H9 (cell line): ENCODE measurements at regions not wholly inside any gene's neighbourhood (a gene's known extent, or its start where the extent isn't known, plus 50 kb on each side); places are given as distances from the start of the nearest gene placed in this dataset.

Experiments
- DNase-seq: peaks from one replicate; pipeline ENCODE4 v3.0.0-alpha.2; 2017
- H2AFZ ChIP-seq: one replicate; pipeline ENCODE4 v1.6.1; 2013; ENCODE audit warnings: mild to moderate bottlenecking, low read length, control low read depth, moderate library complexity
- H2AK5ac ChIP-seq: 2 replicates; pipeline ENCODE4 v1.6.1; 2013; ENCODE audit warnings: low read length, control low read depth, mixed read lengths; ENCODE audit not compliant: insufficient read length
- H2BK120ac ChIP-seq: one replicate; pipeline ENCODE4 v1.6.1; 2013; ENCODE audit warnings: low read depth, mild to moderate bottlenecking, low read length, control low read depth, inconsistent platforms; ENCODE audit not compliant: poor library complexity, severe bottlenecking
- H2BK12ac ChIP-seq: 2 replicates; pipeline ENCODE4 v1.6.1; 2013; ENCODE audit warnings: low read length, control low read depth, mixed read lengths, low read depth; ENCODE audit not compliant: insufficient read length
- H2BK15ac ChIP-seq: 2 replicates; pipeline ENCODE4 v1.6.1; 2013; ENCODE audit warnings: low read depth, low read length, control low read depth
- H2BK20ac ChIP-seq: one replicate; pipeline ENCODE4 v1.6.1; 2013; ENCODE audit warnings: low read depth, mild to moderate bottlenecking, low read length, control low read depth, inconsistent platforms; ENCODE audit not compliant: poor library complexity, severe bottlenecking
- H2BK5ac ChIP-seq: 2 replicates; pipeline ENCODE4 v1.6.1; 2013; ENCODE audit warnings: low read length, control low read depth, mixed read lengths; ENCODE audit not compliant: insufficient read length
- H3K14ac ChIP-seq: 2 replicates; pipeline ENCODE4 v1.6.1; 2013; ENCODE audit warnings: low read length, control low read depth; ENCODE audit not compliant: insufficient read depth
- H3K18ac ChIP-seq: 2 replicates; pipeline ENCODE4 v1.6.1; 2013; ENCODE audit warnings: low read depth, mild to moderate bottlenecking, mixed read lengths, low read length, control low read depth; ENCODE audit not compliant: insufficient read length
- H3K23ac ChIP-seq: 2 replicates; pipeline ENCODE4 v1.6.1; 2013; ENCODE audit warnings: low read length, control low read depth, mixed read lengths, low read depth; ENCODE audit not compliant: insufficient read length
- H3K23me2 ChIP-seq: 2 replicates; pipeline ENCODE4 v1.6.1; 2013; ENCODE audit warnings: low read depth, mild to moderate bottlenecking, mixed read lengths, low read length, control low read depth; ENCODE audit not compliant: insufficient read length, poor library complexity, severe bottlenecking
- H3K27ac ChIP-seq: 2 replicates; pipeline ENCODE4 v1.5.1; 2013; ENCODE audit warnings: low read length, control low read depth, mixed read lengths, low read depth; ENCODE audit not compliant: insufficient read length
- H3K27me3 ChIP-seq: 2 replicates; pipeline ENCODE4 v1.6.1; 2013; ENCODE audit warnings: low read length, control low read depth, inconsistent platforms; ENCODE audit not compliant: insufficient read depth
- H3K4ac ChIP-seq: 2 replicates; pipeline ENCODE4 v1.6.1; 2013; ENCODE audit warnings: low read depth, mild to moderate bottlenecking, control low read depth, inconsistent platforms, low read length, moderate library complexity
- H3K4me1 ChIP-seq: 2 replicates; pipeline ENCODE4 v1.6.1; 2013; ENCODE audit warnings: low read length, control low read depth, inconsistent platforms; ENCODE audit not compliant: insufficient read depth
- H3K4me2 ChIP-seq: 2 replicates; pipeline ENCODE4 v1.6.1; 2013; ENCODE audit warnings: low read length, control low read depth, mixed read lengths; ENCODE audit not compliant: insufficient read length, insufficient read depth
- H3K56ac ChIP-seq: 2 replicates; pipeline ENCODE4 v1.6.1; 2013; ENCODE audit warnings: low read depth, mild to moderate bottlenecking, mixed read lengths, low read length, control low read depth; ENCODE audit not compliant: insufficient read length
- H3K79me1 ChIP-seq: 2 replicates; pipeline ENCODE4 v1.6.1; 2013; ENCODE audit warnings: low read depth, mild to moderate bottlenecking, moderate library complexity, low read length, control low read depth, inconsistent platforms; ENCODE audit not compliant: insufficient read depth, poor library complexity, severe bottlenecking
- H3K79me2 ChIP-seq: 2 replicates; pipeline ENCODE4 v1.6.1; 2013; ENCODE audit warnings: low read length, control low read depth, inconsistent platforms; ENCODE audit not compliant: insufficient read depth
- H3K9ac ChIP-seq: 2 replicates; pipeline ENCODE4 v1.6.1; 2013; ENCODE audit warnings: low read length, control low read depth, mixed read lengths; ENCODE audit not compliant: insufficient read length; ENCODE audit errors: extremely low read depth
- H3K9me3 ChIP-seq: one replicate; pipeline ENCODE4 v1.6.1; 2013; ENCODE audit warnings: low read depth, low read length, inconsistent platforms; ENCODE audit not compliant: control insufficient read depth
- H3T11ph ChIP-seq: one replicate; pipeline ENCODE4 v1.6.1; 2013; ENCODE audit warnings: mild to moderate bottlenecking, low read length, control low read depth, inconsistent platforms
- H4K20me1 ChIP-seq: one replicate; pipeline ENCODE4 v1.6.1; 2013; ENCODE audit not compliant: control insufficient read depth, insufficient read length, insufficient read depth
- H4K5ac ChIP-seq: 2 replicates; pipeline ENCODE4 v1.6.1; 2013; ENCODE audit warnings: low read depth, mild to moderate bottlenecking, mixed read lengths, low read length, control low read depth; ENCODE audit not compliant: insufficient read length
- H4K8ac ChIP-seq: replicated peaks from 2 replicates; pipeline ENCODE4 v1.6.1; 2013; ENCODE audit warnings: low read length, control low read depth, mixed read lengths, low read depth; ENCODE audit not compliant: insufficient read length
- H4K91ac ChIP-seq: 2 replicates; pipeline ENCODE4 v1.6.1; 2013; ENCODE audit warnings: low read depth, mild to moderate bottlenecking, moderate library complexity, mixed read lengths, low read length, control low read depth; ENCODE audit not compliant: insufficient read length
- H3K27ac Mint-ChIP-seq, 3 experiments: 2 replicates in 2 of 3; 3 replicates in 1 of 3; pipeline ENCODE4 v1.8.0; 2020 to 2021; ENCODE audit warnings: mixed read lengths in 3 of 3, mild to moderate bottlenecking in 1 of 3, moderate library complexity in 1 of 3
- H3K27me3 Mint-ChIP-seq: 2 replicates; pipeline ENCODE4 v1.8.0; 2021; ENCODE audit warnings: low read depth, mild to moderate bottlenecking, moderate library complexity, mixed read lengths
- H3K36me3 Mint-ChIP-seq, 3 experiments: 2 replicates in 2 of 3; 3 replicates in 1 of 3; pipeline ENCODE4 v1.8.0; 2020 to 2021; ENCODE audit warnings: low read depth in 3 of 3, mixed read lengths in 3 of 3; ENCODE audit not compliant: insufficient read depth in 1 of 3
- H3K4me1 Mint-ChIP-seq, 2 experiments: 2 replicates each; pipeline ENCODE4 v1.8.0; 2020; ENCODE audit warnings: mixed read lengths in 2 of 2
- H3K4me3 Mint-ChIP-seq, 2 experiments: 2 replicates in 1 of 2; 3 replicates in 1 of 2; pipeline ENCODE4 v1.8.0; 2020 to 2021; ENCODE audit warnings: mild to moderate bottlenecking in 2 of 2, mixed read lengths in 2 of 2, moderate library complexity in 1 of 2
- H3K9me3 Mint-ChIP-seq, 2 experiments: 2 replicates in 1 of 2; 3 replicates in 1 of 2; pipeline ENCODE4 v1.8.0; 2020; ENCODE audit warnings: mild to moderate bottlenecking in 2 of 2, mixed read lengths in 2 of 2, moderate library complexity in 1 of 2
- CTCF ChIP-seq: fragments of 200-600 bp; sonication (generic); conservative IDR thresholded peaks from 3 replicates; pipeline ENCODE4 v1.8.0; 2021; ENCODE audit warnings: antibody characterized with exemption, mild to moderate bottlenecking
- WGBS: extraction: QIAGEN DNeasy Blood & Tissue Kit; methylation state at CpG from one replicate; pipeline ENCODE4 v1.1.7; 2013; ENCODE audit warnings: missing lambda C conversion rate, low lambda C conversion rate, mixed read lengths; ENCODE audit not compliant: insufficient read length; ENCODE audit errors: extremely low coverage; 5-methylcytosine and 5-hydroxymethylcytosine counted together

GRCh38 chr4:112015960-112016359, 129.3 kb upstream of the FAM241A start:
- WGBS: no CpG with 5 or more reads among the region's 3 CpGs
- no peak overlapping the region for H3K4me2 ChIP-seq
- DNase-seq: no peak
- H2AFZ ChIP-seq: no peak overlapping the region
- Mint-ChIP-seq H3K9me3 (no peaks in the 10 kb centered on the region), H3K27ac (no peak overlapping the region; a peak in 1 of 7 replicates), H3K27me3 (no peaks in the 10 kb centered on the region), H3K4me1 (no peaks in the 10 kb centered on the region), H3K36me3 (no peaks in the 10 kb centered on the region), H3K4me3 (no peak overlapping the region)
- H2BK5ac ChIP-seq: no peak overlapping the region
- no peak overlapping the region for H3K18ac ChIP-seq
- H2BK120ac ChIP-seq: no peak overlapping the region
- H3T11ph ChIP-seq: no peak overlapping the region
- no peak overlapping the region for H4K8ac ChIP-seq
- H3K4me1 ChIP-seq: no peaks in the 10 kb centered on the region
- no peaks in the 10 kb centered on the region for H3K23me2 ChIP-seq
- H3K9me3 ChIP-seq: no peaks in the 10 kb centered on the region
- no peak overlapping the region for H2BK20ac ChIP-seq
- no peak overlapping the region for H2BK12ac ChIP-seq
- no peak overlapping the region for H3K27ac ChIP-seq
- no peak overlapping the region for H4K91ac ChIP-seq
- H3K79me2 ChIP-seq: no peaks in the 10 kb centered on the region
- H3K56ac ChIP-seq: no peak overlapping the region
- H3K9ac ChIP-seq: no peak overlapping the region
- H3K79me1 ChIP-seq: no peaks in the 10 kb centered on the region
- H4K20me1 ChIP-seq: no peaks in the 10 kb centered on the region
- no peak for TF ChIP-seq CTCF
- no peak overlapping the region for H4K5ac ChIP-seq
- H2AK5ac ChIP-seq: no peak overlapping the region
- no peak overlapping the region for H2BK15ac ChIP-seq
- H3K23ac ChIP-seq: no peak overlapping the region
- no peak overlapping the region for H3K4ac ChIP-seq
- no peak overlapping the region for H3K14ac ChIP-seq
- H3K27me3 ChIP-seq: no peaks in the 10 kb centered on the region
